ENCODE measurements at regions not wholly inside any gene's neighbourhood (a gene's known extent, or its start where the extent isn't known, plus 50 kb on each side); places are given as distances from the start of the nearest gene placed in this dataset.
"Not testable (repeated sequence)": the region's sequence is repeated elsewhere in the genome, so short reads cannot be mapped to it uniquely, and the experiment has no call there.

GRCh38 chr2:215724146-215724545, 288.3 kb upstream of the FN1 start:
- DNase-seq (ENCODE audit: low read depth): no peak
- TF ChIP-seq CTCF (IDR thresholded peaks at IDR 0.05; ENCODE audit: control insufficient read depth, insufficient read depth, low read depth, low read length, missing control alignments): no peak
- H3K4me3 ChIP-seq (ENCODE audit: control insufficient read depth, low read depth, low read length): no peak overlapping the region

DNA sequence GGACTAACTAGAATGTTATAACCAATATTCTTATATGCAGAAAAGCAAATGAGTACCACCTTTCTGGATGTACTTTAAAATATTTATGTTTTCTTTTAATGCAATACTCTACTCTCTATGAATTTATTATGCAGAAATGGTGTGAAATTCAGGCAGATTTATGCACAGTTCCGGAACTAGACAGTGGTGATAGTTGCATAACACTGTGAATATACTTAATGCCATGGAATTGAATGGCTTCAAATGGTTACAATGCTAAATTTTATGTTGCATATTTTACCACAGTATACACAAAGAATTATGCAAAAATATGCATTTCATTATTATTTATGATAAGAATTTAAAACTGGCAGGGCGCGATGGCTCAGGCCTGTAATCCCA, 287.8 kb upstream of the FN1 start:
- TF ChIP-seq CTCF (IDR thresholded peaks at IDR 0.05; ENCODE audit: control insufficient read depth, insufficient read depth, low read depth, low read length, missing control alignments): no peak
- H3K4me3 ChIP-seq (ENCODE audit: control insufficient read depth, low read depth, low read length): no peak overlapping the region
- no peak for DNase-seq (ENCODE audit: low read depth)

DNA sequence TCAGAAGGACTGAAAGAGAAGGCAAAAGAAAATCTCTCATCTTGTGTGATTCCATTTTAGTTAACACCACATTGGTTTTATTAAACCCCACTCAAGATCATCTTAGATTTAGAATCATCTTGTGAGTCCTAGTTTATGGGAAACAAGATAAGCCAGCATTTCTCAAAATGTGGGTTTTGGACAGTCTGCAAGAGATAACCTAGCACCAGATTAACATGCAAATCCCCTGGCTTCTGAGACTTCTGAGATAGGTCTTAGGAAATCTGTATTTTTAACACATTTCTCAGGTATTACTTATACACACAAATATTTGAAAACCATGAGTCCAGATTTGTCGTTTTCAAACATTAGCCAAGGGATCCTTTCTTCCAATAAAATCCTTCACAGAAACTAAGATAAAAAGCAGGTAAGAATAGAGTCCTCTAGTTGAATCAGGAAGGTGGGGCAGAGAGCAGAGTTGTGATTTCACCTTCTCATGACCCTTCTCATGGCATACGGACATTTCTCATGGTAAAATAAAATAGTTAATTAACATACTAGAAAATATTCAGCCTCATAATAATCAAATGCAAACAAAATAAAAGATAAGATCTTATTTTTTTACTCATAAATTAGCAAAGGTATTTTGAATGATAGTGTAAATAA, 287.2 kb upstream of the FN1 start:
- no peak for DNase-seq (ENCODE audit: low read depth)
- TF ChIP-seq CTCF (IDR thresholded peaks at IDR 0.05; ENCODE audit: control insufficient read depth, insufficient read depth, low read depth, low read length, missing control alignments): no peak
- H3K4me3 ChIP-seq (ENCODE audit: control insufficient read depth, low read depth, low read length): no peak overlapping the region

DNA sequence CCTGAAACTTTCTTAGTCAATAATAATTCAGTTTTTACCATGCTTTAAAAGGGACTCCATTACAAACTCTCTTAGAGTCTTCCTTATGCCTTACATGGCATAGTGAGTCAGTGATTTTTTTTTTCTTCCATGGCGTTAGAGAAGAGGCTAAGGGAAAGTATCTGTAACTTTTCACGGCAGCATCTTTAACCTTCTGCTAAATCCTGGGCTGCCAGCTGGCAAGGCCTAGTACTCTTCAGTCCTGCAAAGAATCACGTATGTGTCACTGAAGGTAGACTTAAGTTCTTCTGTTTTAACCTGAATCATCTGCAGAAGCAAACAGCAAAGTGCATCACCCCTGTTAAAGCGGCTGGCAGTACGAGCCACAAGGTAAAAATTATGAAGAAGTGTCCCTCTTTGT, 286.3 kb upstream of the FN1 start:
- no peak for DNase-seq (ENCODE audit: low read depth)
- H3K4me3 ChIP-seq (ENCODE audit: control insufficient read depth, low read depth, low read length): no peak overlapping the region
- no peak for TF ChIP-seq CTCF (IDR thresholded peaks at IDR 0.05; ENCODE audit: control insufficient read depth, insufficient read depth, low read depth, low read length, missing control alignments)

DNA sequence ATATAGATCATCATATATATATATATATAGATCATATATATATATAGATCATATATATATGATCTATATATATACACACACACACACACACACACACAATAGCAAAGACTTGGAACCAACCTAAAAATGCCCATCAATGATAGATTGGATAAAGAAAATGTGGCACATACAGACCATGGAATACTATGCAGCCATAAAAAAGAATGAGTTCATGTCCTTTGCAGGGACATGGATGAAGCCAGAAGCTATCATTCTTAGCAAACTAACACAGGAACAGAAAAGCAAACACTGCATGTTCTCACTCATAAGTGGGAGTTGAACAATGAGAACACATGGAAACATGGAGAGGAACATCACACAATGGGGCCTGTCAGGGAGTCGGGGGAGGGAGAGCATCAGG, 285.6 kb upstream of the FN1 start:
- not testable (repeated sequence) for DNase-seq (ENCODE audit: low read depth)

DNA sequence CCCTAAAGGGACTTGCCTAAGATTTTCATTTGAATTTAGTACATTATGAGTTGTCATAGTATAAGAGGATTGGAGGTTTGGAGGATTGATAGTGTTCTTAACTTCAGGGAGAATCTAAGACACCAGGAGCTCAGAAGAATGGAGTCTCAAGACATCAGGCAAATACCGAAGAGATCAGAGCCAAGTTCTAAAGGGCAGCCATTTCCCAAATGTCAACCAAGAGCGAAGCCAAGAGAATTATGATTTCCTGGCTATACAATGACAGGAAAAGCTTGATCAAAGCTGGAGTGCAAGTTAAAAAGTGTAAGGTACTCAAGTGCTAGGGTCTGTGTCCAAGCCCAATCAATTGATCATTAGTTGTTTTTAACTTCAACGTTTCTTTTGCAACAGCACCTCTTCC, 283.0 kb upstream of the FN1 start:
- no peak for DNase-seq (ENCODE audit: low read depth)
- TF ChIP-seq CTCF (IDR thresholded peaks at IDR 0.05; ENCODE audit: control insufficient read depth, insufficient read depth, low read depth, low read length, missing control alignments): no peak
- no peak overlapping the region for H3K4me3 ChIP-seq (ENCODE audit: control insufficient read depth, low read depth, low read length)

More for the DNA sequence above, 285.6 kb upstream of the FN1 start:
- H3K4me3 ChIP-seq (ENCODE audit: control insufficient read depth, low read depth, low read length): not testable (repeated sequence)

- TF ChIP-seq CTCF (IDR thresholded peaks at IDR 0.05; ENCODE audit: control insufficient read depth, insufficient read depth, low read depth, low read length, missing control alignments): no peak
- peak overlapping the region; percentile 15; the same call in 1 of the 2 replicates for H3K4me3 ChIP-seq (ENCODE audit: control insufficient read depth, low read depth, low read length)
- DNase-seq (ENCODE audit: low read depth): no peak
Observed at GRCh38 chr2:215718436-215718835, 282.6 kb upstream of the FN1 start.
